Prostate gland (tissue), 2 donors: ENCODE measurements at regions not wholly inside any gene's neighbourhood (a gene's known extent, or its start where the extent isn't known, plus 50 kb on each side); places are given as distances from the start of the nearest gene placed in this dataset.
"Not testable (repeated sequence)": the region's sequence is repeated elsewhere in the genome, so short reads cannot be mapped to it uniquely, and the experiment has no call there.

Experiments
- DNase-seq: peaks from one replicate; pipeline ENCODE4 v3.0.0-alpha.2; 2019; ENCODE audit warnings: low spot score
- H3K27ac ChIP-seq, 2 donors: fragments of 200-600 bp; sonication (generic); 2 replicates each; pipeline ENCODE4 v1.5.1; 2017 to 2019
- H3K27me3 ChIP-seq: fragments of 200-600 bp; sonication (generic); replicated peaks from 2 replicates; pipeline ENCODE4 v1.5.1; 2019; ENCODE audit not compliant: insufficient read depth
- H3K36me3 ChIP-seq, 2 donors: fragments of 200-600 bp; sonication (generic); 1 replicate in 1 of 2; 2 replicates in 1 of 2; pipeline versions ENCODE4 v1.5.1 to v1.8.1; 2017 to 2019
- H3K4me1 ChIP-seq: fragments of 200-600 bp; sonication (generic); replicated peaks from 2 replicates; pipeline ENCODE4 v1.5.1; 2019
- H3K4me3 ChIP-seq, 2 donors: fragments of 200-600 bp; sonication (generic); 2 replicates each; pipeline ENCODE4 v1.5.1; 2017 to 2019
- H3K9me3 ChIP-seq: fragments of 200-600 bp; sonication (generic); 2 replicates; pipeline ENCODE4 v1.5.1; 2017
- WGBS: methylation state at CpG from one replicate; pipeline ENCODE4 v1.1.5; 2018; 5-methylcytosine and 5-hydroxymethylcytosine counted together
- intact Hi-C: fragments of 100-400 bp; cut with DNase I; formaldehyde crosslinking; loops from one replicate; pipeline ENCODE4 v1.14.2; 2022

DNA sequence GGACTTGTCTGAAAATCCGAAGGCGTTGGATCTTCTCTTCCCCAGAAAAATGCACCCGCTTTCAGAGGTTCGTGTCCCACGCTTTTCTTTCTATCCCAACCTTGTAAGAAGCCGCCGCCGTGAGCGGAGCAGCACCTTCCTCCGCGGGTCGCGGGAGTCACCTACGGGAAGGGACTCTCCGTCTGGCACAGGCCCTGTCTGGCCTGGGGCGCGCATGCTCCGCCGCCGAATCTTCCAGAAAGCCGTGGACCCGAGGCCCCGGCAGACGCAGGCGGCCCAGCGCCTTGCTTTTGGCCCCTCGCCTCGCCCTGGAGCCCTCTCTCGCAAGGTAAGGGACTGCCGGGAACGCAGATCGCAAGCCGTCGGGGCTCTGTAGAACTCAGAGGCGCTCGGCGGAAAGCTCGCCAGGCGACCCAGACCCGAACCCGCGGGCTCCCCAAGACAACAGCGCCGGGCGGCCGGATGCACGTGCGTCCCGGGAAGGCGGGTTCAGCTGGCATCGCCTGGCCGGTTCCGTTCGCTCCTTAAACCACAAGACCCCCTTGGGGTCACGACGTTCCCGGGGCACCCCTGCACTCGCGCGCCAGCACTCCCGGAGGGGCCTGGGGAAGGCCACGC, 4055.2 kb upstream of the TPTE start:
- H3K9me3 ChIP-seq, intact Hi-C loops, H3K27me3 ChIP-seq, H3K4me1 ChIP-seq, H3K27ac ChIP-seq, H3K4me3 ChIP-seq, H3K36me3 ChIP-seq, DNase-seq: not testable (repeated sequence)
- WGBS, result no CpG with 5 or more reads among the region's 62 CpGs

DNA sequence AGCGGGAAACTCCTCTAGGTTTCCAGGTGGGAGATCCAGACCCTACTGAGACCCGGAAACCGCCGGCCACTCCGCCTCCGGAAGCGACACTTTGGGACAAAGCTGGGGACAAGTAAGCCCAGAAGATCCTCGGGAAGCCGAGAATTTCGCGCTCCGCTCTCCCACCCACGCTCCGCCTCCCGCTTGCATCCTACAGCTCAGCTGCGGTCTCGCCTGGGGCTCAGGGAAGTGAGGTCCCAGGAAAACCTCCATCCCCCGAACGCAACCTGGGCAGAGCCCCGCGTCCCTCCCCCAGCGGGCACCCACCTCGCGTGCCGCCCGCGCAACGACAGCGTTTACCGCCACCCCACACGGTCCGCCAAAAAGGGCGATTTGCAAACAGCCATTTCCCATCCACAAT, 4054.7 kb upstream of the TPTE start:
- DNase-seq, H3K27me3 ChIP-seq, H3K4me1 ChIP-seq, H3K36me3 ChIP-seq, H3K9me3 ChIP-seq, H3K27ac ChIP-seq, intact Hi-C loops, H3K4me3 ChIP-seq: not testable (repeated sequence)
- no CpG with 5 or more reads among the region's 33 CpGs for WGBS

DNA sequence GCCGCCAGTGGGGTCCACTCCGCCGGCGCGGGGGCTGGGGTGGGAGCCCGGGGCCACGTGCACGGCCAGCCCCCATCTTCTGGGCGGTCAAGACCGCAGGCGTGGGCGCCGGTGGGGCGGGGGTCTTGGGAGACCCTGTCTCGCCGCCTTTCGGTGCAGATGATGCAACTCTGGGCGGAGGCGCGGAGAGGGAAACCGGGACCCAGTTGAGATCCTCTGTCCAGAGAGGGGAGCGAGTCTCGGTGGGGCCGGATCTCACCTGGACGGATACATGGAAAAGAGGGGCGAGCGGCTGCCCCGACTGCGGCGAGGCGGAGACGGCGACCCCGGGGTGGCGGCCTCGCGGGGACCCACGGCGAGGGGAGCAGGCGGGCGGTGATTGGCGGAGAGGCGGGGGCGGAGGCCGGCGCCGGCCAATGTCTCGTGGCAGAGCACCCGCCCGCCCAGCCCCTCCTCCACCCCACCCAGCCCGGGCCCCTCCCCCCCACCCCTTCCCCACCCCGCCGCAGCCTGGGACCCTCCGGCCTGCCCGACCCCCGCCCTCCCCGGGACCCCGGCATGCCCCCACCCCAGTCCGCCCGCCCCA, 4054.1 kb upstream of the TPTE start:
- DNase-seq, H3K27ac ChIP-seq, H3K36me3 ChIP-seq, H3K27me3 ChIP-seq, H3K9me3 ChIP-seq, H3K4me1 ChIP-seq, H3K4me3 ChIP-seq, intact Hi-C loops: not testable (repeated sequence)
- no CpG with 5 or more reads among the region's 60 CpGs for WGBS

DNA sequence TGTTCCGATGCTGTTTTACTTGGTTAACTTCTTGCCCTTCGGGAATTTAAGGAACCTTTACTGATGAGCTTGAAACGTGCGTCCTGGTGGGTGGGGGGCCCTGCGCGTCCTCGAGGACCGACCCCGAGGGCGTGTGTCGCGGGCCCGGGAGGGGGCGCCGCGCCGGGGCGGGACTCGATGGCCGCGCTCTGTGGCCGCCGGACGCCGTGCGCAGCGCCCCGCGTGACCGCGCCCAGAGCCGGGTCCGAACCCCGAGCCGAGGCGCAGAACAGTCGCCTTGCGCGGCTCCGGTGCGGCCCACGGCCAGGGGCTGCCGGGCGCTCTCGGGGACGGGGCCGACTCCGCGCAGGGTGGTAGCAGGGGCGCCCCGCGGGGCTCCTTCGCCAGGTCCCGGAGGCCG, 4053.5 kb upstream of the TPTE start:
- H3K36me3 ChIP-seq, H3K9me3 ChIP-seq, H3K27ac ChIP-seq, DNase-seq, H3K4me1 ChIP-seq, H3K27me3 ChIP-seq, intact Hi-C loops, H3K4me3 ChIP-seq: not testable (repeated sequence)
- no CpG with 5 or more reads among the region's 55 CpGs for WGBS

DNA sequence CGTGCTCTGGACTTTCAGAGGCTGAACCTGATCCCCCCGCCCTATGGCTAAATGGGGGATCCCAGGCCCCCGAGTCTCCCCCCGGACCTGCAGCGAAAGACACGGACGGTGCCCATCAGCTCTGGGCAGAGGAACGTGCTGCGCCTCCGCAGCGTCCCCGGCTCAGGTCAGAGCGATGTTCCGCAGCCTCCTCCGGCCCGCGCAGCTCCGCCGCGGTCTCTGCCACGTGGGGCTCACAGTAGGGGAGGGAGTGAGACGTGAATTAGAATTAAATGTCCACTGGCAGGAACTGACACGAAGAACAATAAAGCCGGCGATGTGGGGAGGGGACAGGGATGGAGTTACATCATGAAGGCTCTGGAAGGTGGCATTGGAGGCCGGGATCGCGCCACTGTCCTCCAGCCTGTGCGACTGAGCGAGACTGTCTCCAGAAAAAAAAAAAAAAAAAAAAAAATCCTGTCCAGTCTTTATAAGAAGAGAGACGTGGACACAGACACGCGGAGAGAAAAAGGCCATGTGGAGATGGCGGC, 4053.0 kb upstream of the TPTE start:
- H3K9me3 ChIP-seq, H3K4me3 ChIP-seq, H3K27ac ChIP-seq, H3K4me1 ChIP-seq, DNase-seq, intact Hi-C loops, H3K27me3 ChIP-seq, H3K36me3 ChIP-seq: not testable (repeated sequence)
- WGBS, result 65% methylated on average over 4 of the region's 34 CpGs

DNA sequence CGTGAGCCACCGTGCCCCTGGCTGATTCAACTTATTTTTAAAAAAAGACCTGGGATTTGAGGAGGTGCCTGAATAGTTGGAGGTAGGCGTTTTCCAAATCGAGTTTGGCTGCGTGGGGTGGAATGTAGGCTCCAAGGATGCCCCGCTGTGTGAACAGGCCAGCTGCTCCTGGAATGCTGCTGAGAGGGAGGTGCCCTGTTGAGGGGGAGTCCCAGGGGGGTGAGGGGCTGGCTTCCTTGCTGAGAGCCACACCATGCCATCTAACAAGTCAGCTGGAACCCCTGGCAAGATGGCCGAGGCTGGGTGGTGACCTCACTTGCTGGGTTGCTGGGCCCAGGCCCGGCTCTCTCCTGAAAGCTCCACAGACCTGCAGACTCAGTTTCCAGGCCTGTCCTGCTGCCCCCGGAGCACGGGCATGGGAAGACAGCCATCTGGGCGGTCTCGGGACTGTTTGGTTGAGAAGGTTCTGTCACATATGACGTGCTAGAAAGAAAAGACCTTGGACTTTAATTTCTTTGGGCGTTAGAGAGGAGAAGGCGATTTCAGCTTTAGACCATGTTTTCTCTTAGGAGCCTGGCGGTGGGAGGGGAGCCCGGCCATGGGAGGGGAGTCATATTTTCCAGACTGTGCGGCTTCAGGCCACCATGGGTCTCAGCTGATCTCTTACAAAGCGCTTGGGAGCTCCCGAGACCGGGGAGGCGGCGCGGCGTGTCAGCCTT, 4047.0 kb upstream of the TPTE start:
- H3K4me1 ChIP-seq, H3K27me3 ChIP-seq, H3K36me3 ChIP-seq, intact Hi-C loops, DNase-seq, H3K9me3 ChIP-seq, H3K27ac ChIP-seq, H3K4me3 ChIP-seq: not testable (repeated sequence)
- WGBS, result no CpG with 5 or more reads among the region's 25 CpGs

DNA sequence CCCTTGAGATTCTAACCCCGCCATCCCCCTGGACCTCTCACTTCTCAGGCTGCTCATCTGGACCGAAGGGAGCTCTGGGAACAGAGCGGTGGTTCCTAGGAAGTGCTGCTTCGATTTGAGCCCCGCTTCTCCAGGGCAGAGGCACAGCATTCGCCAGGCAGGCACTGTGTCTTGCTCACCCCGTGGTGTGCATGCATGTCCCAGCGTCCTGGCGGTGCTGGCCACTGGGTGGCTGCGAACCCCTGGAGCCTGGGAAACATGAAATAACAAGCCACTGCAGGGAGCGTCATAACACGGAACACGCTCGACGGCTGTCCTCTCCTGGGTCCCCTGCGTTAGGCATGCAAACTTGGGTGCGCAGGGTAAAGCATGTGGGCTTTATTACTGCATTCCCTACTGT, 4040.3 kb upstream of the TPTE start:
- H3K36me3 ChIP-seq, intact Hi-C loops, H3K27ac ChIP-seq, DNase-seq, H3K4me1 ChIP-seq, H3K4me3 ChIP-seq, H3K27me3 ChIP-seq, H3K9me3 ChIP-seq: not testable (repeated sequence)
- WGBS, result no CpG with 5 or more reads among the region's 17 CpGs

DNA sequence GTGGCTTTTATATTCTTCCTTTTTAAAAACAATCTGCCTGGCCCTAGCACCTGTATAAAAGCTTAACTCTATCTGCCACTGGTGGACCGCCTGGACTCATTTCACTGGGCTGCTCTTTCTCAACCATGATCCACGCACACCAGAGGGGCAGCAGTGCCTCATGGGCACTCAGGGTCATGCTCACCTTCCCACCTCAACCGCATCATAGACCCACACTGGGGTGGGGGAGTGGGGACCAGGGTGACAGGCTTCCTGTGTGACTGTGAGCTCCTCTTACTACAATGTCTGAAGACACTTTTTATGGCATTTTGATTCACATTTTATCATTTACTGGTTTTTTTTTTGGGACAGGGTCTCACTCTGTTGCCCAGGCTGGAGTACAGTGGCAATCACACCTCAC, 4038.8 kb upstream of the TPTE start:
- WGBS, result 83% methylated on average over 2 of the region's 3 CpGs
- intact Hi-C loops, H3K27ac ChIP-seq: not testable (repeated sequence)

DNA sequence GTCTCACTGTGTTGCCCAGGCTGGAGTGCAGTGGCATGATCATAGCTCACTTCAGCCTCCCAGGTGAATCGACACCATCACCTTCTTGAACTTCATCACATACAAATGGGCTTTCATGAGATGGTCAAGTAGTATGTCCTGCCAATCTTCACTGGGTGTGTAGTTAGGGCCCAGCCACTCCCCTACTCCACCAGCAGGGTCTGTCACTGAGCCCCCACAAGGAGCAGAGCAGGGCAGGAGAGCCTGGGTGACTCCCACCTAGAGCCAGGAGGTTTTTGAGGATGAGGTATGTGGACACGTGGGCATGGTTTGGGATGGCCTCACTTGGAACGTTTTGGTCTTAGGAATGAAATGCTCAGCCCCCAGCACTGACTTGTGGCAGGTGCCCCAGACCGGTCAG, 4037.7 kb upstream of the TPTE start:
- intact Hi-C loops, H3K4me3 ChIP-seq, H3K27me3 ChIP-seq, H3K27ac ChIP-seq, H3K9me3 ChIP-seq, DNase-seq, H3K4me1 ChIP-seq, H3K36me3 ChIP-seq: not testable (repeated sequence)
- no CpG with 5 or more reads among the region's 4 CpGs for WGBS

More for the DNA sequence above, 4038.8 kb upstream of the TPTE start:
- H3K4me1 ChIP-seq, H3K36me3 ChIP-seq, H3K9me3 ChIP-seq, DNase-seq, H3K4me3 ChIP-seq, H3K27me3 ChIP-seq: not testable (repeated sequence)

DNA sequence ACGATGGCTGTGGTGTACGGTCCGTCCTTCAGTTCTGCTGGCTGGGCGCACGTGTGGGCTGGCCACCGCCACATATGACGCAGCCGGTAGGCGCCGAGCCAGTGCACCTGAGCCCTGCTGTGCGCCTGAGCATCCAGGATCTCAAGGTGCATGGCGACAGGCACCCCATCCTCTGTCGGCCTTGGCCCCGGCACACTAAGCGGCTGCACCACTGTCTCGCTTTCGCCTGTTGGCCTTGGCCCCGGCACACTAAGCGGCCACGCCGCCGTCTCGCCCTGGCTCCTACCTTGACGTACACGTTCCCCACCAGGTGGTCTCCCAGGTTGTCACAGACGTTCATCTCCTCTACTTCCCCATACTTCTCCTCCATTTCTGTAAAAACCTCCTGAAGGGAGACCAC, 4034.6 kb upstream of the TPTE start:
- intact Hi-C loops, H3K4me1 ChIP-seq, H3K36me3 ChIP-seq, H3K9me3 ChIP-seq, H3K27me3 ChIP-seq, H3K27ac ChIP-seq, H3K4me3 ChIP-seq, DNase-seq: not testable (repeated sequence)
- WGBS, result 94% methylated on average over 21 of the region's 26 CpGs

DNA sequence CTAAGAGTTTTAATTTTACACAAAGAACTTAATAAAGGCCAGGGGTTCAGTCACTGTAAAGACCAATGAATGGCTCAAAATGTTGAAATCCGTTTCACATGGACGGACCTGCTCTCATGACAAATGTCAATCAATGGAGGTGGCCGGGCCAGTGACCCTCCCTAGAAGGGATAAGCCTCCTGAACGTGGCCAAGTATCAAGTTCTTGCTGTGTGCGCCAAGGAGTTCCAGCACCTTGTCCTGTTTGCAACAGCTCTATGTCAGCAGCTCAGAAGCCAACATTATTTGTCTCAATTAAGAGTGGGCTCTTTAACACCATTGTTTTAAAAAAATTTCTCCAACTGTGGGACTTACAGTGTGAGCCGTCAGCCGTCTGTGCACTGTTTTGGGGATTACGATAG, 4028.7 kb upstream of the TPTE start:
- H3K36me3 ChIP-seq, H3K4me1 ChIP-seq, intact Hi-C loops, H3K9me3 ChIP-seq, H3K27me3 ChIP-seq, H3K27ac ChIP-seq, H3K4me3 ChIP-seq, DNase-seq: not testable (repeated sequence)
- no CpG with 5 or more reads among the region's 8 CpGs for WGBS

DNA sequence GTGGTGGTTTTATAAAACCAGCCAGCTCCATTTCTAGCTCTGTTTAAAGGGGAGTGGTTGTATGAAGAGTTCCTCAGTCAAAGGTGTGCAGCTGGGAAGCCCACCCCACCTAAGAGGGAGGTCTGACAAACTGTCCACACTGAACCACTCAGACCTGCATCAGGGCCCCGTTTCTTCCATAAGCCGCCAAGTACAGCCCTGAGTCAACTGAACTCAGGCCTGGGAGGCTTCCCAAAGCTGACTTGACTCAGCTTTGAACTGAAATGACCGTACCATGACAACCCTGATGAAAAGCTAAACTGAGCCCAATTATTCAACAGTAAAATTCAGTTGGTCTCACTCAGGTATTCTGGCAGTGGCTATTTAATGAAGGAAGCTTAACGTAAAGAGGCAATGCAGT, 4027.4 kb upstream of the TPTE start:
- H3K27me3 ChIP-seq, intact Hi-C loops, H3K4me3 ChIP-seq, H3K36me3 ChIP-seq, DNase-seq, H3K27ac ChIP-seq, H3K9me3 ChIP-seq, H3K4me1 ChIP-seq: not testable (repeated sequence)
- no CpG with 5 or more reads among the region's 4 CpGs for WGBS
